ENCODE measurements at regions not wholly inside any gene's neighbourhood (a gene's known extent, or its start where the extent isn't known, plus 50 kb on each side); places are given as distances from the start of the nearest gene placed in this dataset.

DNA sequence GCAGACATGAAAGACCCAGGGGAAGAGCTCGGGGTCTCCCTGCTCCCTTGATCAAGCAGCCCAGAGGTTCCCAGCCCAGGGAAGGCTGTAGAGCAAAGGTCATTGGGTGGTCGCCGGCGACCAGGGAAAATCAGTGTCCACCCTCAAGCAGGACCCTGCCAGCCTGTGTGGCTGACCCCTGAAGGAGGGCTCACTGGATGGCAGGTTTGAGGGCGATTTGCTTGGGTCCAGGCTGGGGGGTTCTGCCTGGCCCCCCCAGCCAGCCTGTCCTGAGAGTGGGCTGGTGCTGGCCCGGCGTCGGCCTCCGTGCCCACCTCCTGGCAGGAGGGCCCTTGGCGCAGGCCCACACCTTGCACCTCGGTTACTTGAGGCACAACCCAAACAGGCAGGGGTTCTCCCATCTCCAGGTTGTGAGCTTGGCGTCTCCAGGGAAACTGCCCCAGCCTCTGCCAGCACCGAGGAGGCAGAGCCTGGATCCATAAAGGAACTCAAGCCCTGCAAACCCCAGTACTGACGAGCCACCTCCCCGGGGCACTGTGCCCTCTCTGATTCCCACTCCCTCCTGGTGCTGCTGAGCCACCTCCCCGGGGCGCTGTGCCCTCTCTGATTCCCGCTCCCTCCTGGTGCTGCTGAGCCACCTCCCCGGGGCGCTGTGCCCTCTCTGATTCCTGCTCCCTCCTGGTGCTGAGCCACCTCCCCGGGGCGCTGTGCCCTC, 329.0 kb upstream of the SFSWAP start:
- TF ChIP-seq, protein P1, sequence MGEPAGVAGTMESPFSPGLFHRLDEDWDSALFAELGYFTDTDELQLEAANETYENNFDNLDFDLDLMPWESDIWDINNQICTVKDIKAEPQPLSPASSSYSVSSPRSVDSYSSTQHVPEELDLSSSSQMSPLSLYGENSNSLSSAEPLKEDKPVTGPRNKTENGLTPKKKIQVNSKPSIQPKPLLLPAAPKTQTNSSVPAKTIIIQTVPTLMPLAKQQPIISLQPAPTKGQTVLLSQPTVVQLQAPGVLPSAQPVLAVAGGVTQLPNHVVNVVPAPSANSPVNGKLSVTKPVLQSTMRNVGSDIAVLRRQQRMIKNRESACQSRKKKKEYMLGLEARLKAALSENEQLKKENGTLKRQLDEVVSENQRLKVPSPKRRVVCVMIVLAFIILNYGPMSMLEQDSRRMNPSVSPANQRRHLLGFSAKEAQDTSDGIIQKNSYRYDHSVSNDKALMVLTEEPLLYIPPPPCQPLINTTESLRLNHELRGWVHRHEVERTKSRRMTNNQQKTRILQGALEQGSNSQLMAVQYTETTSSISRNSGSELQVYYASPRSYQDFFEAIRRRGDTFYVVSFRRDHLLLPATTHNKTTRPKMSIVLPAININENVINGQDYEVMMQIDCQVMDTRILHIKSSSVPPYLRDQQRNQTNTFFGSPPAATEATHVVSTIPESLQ (CRISPR knock-in tag; IDR thresholded peaks at IDR 0.05), result no peak
- TF ChIP-seq ZNF165 (CRISPR knock-in tag; IDR thresholded peaks at IDR 0.05; ENCODE audit: borderline replicate concordance) (no peak), RAD21 (CRISPR knock-in tag; conservative IDR thresholded peaks at IDR 0.05 in 1 of 2, IDR thresholded peaks at IDR 0.05 in 1 of 2) (no peak), EP300 (IDR thresholded peaks at IDR 0.05; ENCODE audit: low read length) (no peak), MCM3 (IDR thresholded peaks at IDR 0.05) (no peak), BACH1 (tag; IDR thresholded peaks at IDR 0.05) (no peak), MTA1 (IDR thresholded peaks at IDR 0.05; ENCODE audit: borderline replicate concordance) (no peak), GABPA (tag; conservative IDR thresholded peaks at IDR 0.05; ENCODE audit: low read depth) (no peak), ZNF174 (CRISPR knock-in tag; IDR thresholded peaks at IDR 0.05) (no peak), POLR2A (conservative IDR thresholded peaks at IDR 0.05) (no peak), BMI1 (IDR thresholded peaks at IDR 0.05; ENCODE audit: low read length) (no peak), ZNF175 (CRISPR knock-in tag; IDR thresholded peaks at IDR 0.05; ENCODE audit: low read depth) (no peak)
- TF ChIP-seq, protein P2, sequence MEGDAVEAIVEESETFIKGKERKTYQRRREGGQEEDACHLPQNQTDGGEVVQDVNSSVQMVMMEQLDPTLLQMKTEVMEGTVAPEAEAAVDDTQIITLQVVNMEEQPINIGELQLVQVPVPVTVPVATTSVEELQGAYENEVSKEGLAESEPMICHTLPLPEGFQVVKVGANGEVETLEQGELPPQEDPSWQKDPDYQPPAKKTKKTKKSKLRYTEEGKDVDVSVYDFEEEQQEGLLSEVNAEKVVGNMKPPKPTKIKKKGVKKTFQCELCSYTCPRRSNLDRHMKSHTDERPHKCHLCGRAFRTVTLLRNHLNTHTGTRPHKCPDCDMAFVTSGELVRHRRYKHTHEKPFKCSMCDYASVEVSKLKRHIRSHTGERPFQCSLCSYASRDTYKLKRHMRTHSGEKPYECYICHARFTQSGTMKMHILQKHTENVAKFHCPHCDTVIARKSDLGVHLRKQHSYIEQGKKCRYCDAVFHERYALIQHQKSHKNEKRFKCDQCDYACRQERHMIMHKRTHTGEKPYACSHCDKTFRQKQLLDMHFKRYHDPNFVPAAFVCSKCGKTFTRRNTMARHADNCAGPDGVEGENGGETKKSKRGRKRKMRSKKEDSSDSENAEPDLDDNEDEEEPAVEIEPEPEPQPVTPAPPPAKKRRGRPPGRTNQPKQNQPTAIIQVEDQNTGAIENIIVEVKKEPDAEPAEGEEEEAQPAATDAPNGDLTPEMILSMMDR (IDR thresholded peaks at IDR 0.05 in 2 of 3, conservative IDR thresholded peaks at IDR 0.05 in 1 of 3; ENCODE audit: insufficient read depth in 2 of 3, low read depth in 1 of 3, low read length in 3 of 3), result no peak
- TF ChIP-seq, protein P3, sequence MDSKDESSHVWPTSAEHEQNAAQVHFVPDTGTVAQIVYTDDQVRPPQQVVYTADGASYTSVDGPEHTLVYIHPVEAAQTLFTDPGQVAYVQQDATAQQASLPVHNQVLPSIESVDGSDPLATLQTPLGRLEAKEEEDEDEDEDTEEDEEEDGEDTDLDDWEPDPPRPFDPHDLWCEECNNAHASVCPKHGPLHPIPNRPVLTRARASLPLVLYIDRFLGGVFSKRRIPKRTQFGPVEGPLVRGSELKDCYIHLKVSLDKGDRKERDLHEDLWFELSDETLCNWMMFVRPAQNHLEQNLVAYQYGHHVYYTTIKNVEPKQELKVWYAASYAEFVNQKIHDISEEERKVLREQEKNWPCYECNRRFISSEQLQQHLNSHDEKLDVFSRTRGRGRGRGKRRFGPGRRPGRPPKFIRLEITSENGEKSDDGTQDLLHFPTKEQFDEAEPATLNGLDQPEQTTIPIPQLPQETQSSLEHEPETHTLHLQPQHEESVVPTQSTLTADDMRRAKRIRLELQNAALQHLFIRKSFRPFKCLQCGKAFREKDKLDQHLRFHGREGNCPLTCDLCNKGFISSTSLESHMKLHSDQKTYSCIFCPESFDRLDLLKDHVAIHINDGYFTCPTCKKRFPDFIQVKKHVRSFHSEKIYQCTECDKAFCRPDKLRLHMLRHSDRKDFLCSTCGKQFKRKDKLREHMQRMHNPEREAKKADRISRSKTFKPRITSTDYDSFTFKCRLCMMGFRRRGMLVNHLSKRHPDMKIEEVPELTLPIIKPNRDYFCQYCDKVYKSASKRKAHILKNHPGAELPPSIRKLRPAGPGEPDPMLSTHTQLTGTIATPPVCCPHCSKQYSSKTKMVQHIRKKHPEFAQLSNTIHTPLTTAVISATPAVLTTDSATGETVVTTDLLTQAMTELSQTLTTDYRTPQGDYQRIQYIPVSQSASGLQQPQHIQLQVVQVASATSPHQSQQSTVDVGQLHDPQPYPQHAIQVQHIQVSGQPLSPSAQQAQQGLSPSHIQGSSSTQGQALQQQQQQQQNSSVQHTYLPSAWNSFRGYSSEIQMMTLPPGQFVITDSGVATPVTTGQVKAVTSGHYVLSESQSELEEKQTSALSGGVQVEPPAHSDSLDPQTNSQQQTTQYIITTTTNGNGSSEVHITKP (IDR thresholded peaks at IDR 0.05; ENCODE audit: partially characterized antibody), result no peak
